ENCODE measurements at regions not wholly inside any gene's neighbourhood (a gene's known extent, or its start where the extent isn't known, plus 50 kb on each side); places are given as distances from the start of the nearest gene placed in this dataset.
"Not testable (repeated sequence)": the region's sequence is repeated elsewhere in the genome, so short reads cannot be mapped to it uniquely, and the experiment has no call there.

- TF ChIP-seq CTCF, EP300, POLR2AphosphoS5, POLR2A (IDR thresholded peaks at IDR 0.05): not testable (repeated sequence)
Observed at GRCh38 chr6:81585686-81586085, 166.8 kb downstream of the TENT5A start.

Data from stomach (tissue), 4 donors.